ENCODE measurements at regions not wholly inside any gene's neighbourhood (a gene's known extent, or its start where the extent isn't known, plus 50 kb on each side); places are given as distances from the start of the nearest gene placed in this dataset.
A peak's percentile ranks its signal among the peaks of the same experiment; 100 is the strongest.

- Histone ChIP-seq H3K4me3 (ENCODE audit: low read length) (no peak overlapping the region), H3F3A (ENCODE audit: insufficient read depth, low read length, poor library complexity, severe bottlenecking) (no peaks in the 10 kb centered on the region), H3K36me3 (ENCODE audit: insufficient read depth, low read length) (no peaks in the 10 kb centered on the region), H4K20me1 (ENCODE audit: insufficient read depth) (no peaks in the 10 kb centered on the region), H3K27ac (ENCODE audit: low read length) (no peak overlapping the region), H3K27me3 (ENCODE audit: insufficient read depth, low read depth, low read length) (no peaks in the 10 kb centered on the region), H3K9me2 (ENCODE audit: insufficient read depth, low read length) (no peaks in the 10 kb centered on the region), H3K9me3 (ENCODE audit: low read length) (no peaks in the 10 kb centered on the region), H3K79me2 (replicated peaks; ENCODE audit: insufficient read depth, low read length) (no peaks in the 10 kb centered on the region), H3K4me2 (ENCODE audit: low read length) (no peak overlapping the region), H3K9ac (ENCODE audit: low read length) (no peak overlapping the region), H2AFZ (ENCODE audit: low read depth, low read length) (no peak overlapping the region)
- TF ChIP-seq REST (IDR thresholded peaks at IDR 0.05; ENCODE audit: borderline replicate concordance) (no peak), TAF1 (IDR thresholded peaks at IDR 0.05; ENCODE audit: low read depth) (no peak), RAD21 (conservative IDR thresholded peaks at IDR 0.05) (no peak), MXI1 (conservative IDR thresholded peaks at IDR 0.05; ENCODE audit: poor library complexity, severe bottlenecking) (no peak), CTCF (IDR thresholded peaks at IDR 0.05; ENCODE audit: poor library complexity, severe bottlenecking) (no peak), EZH2 (IDR thresholded peaks at IDR 0.05; ENCODE audit: borderline replicate concordance, insufficient read depth, low read length, poor library complexity, severe bottlenecking) (no peak), POLR2AphosphoS5 (IDR thresholded peaks at IDR 0.05) (no peak), EP300 (conservative IDR thresholded peaks at IDR 0.05; ENCODE audit: poor library complexity, severe bottlenecking) (no peak), SMC3 (conservative IDR thresholded peaks at IDR 0.05; ENCODE audit: poor library complexity) (no peak)
Observed at GRCh38 chr12:127963933-127964332, 303.0 kb upstream of the TMEM132C start.

- Histone ChIP-seq H3K27ac (ENCODE audit: low read length) (no peak overlapping the region), H3K9ac (ENCODE audit: low read length) (no peak overlapping the region), H3K9me3 (ENCODE audit: low read length) (no peaks in the 10 kb centered on the region), H3K4me3 (ENCODE audit: low read length) (no peak overlapping the region), H3K27me3 (ENCODE audit: insufficient read depth, low read depth, low read length) (no peaks in the 10 kb centered on the region), H2AFZ (ENCODE audit: low read depth, low read length) (no peak overlapping the region), H3K9me2 (ENCODE audit: insufficient read depth, low read length) (no peaks in the 10 kb centered on the region), H3K4me2 (ENCODE audit: low read length) (no peak overlapping the region), H3K36me3 (ENCODE audit: insufficient read depth, low read length) (no peaks in the 10 kb centered on the region), H3K79me2 (replicated peaks; ENCODE audit: insufficient read depth, low read length) (no peaks in the 10 kb centered on the region), H3F3A (ENCODE audit: insufficient read depth, low read length, poor library complexity, severe bottlenecking) (no peaks in the 10 kb centered on the region), H4K20me1 (ENCODE audit: insufficient read depth) (no peaks in the 10 kb centered on the region)
- TF ChIP-seq SMC3 (conservative IDR thresholded peaks at IDR 0.05; ENCODE audit: poor library complexity) (no peak), REST (IDR thresholded peaks at IDR 0.05; ENCODE audit: borderline replicate concordance) (no peak), TAF1 (IDR thresholded peaks at IDR 0.05; ENCODE audit: low read depth) (no peak), RAD21 (conservative IDR thresholded peaks at IDR 0.05) (peak; percentile 17), CTCF (IDR thresholded peaks at IDR 0.05; ENCODE audit: poor library complexity, severe bottlenecking) (no peak)
Observed at GRCh38 chr12:127964717-127965116, 302.3 kb upstream of the TMEM132C start.
